Peyer's patch (tissue), 4 donors: ENCODE measurements at regions not wholly inside any gene's neighbourhood (a gene's known extent, or its start where the extent isn't known, plus 50 kb on each side); places are given as distances from the start of the nearest gene placed in this dataset.

Experiments used
- CTCF ChIP-seq, 6 experiments: fragments of 450-650 bp in 4 of 6; fragments of 200-600 bp in 2 of 6; sonication (generic) in 1 of 6; IDR thresholded peaks; one replicate each; pipeline ENCODE4 v1.5.1; 2017 to 2019; ENCODE audit warnings: antibody characterized with exemption in 6 of 6, mild to moderate bottlenecking in 3 of 6, moderate library complexity in 1 of 6
- POLR2A ChIP-seq, 2 donors: fragments of 450-650 bp; IDR thresholded peaks; one replicate each; pipeline ENCODE4 v1.5.1; 2017; ENCODE audit warnings: antibody characterized with exemption in 2 of 2, mild to moderate bottlenecking in 2 of 2, moderate library complexity in 2 of 2

GRCh38 chr9:102237094-102237493 is 498.6 kb upstream of the GRIN3A start:
- TF ChIP-seq CTCF (IDR thresholded peaks at IDR 0.05) = no peak
- TF ChIP-seq POLR2A (IDR thresholded peaks at IDR 0.05) = no peak
